ENCODE measurements at regions not wholly inside any gene's neighbourhood (a gene's known extent, or its start where the extent isn't known, plus 50 kb on each side); places are given as distances from the start of the nearest gene placed in this dataset.

GRCh38 chr9:107562798-107563197, 73.2 kb upstream of the KLF4 start:
- TF ChIP-seq MYC (IDR thresholded peaks at IDR 0.05; ENCODE audit: low read depth, low read length) = no peak
- TF ChIP-seq CTCF (IDR thresholded peaks at IDR 0.05; ENCODE audit: low read depth, low read length) = no peak
